Activated CD4-positive, alpha-beta T cell treated with anti-CD3 and anti-CD28 coated beads for 24 hours (primary cell): ENCODE measurements at regions not wholly inside any gene's neighbourhood (a gene's known extent, or its start where the extent isn't known, plus 50 kb on each side); places are given as distances from the start of the nearest gene placed in this dataset.
"Not testable (repeated sequence)": the region's sequence is repeated elsewhere in the genome, so short reads cannot be mapped to it uniquely, and the experiment has no call there.

ENCODE experiments used
- DNase-seq, 2 donors: peaks; one replicate each; pipeline ENCODE4 v3.0.0-alpha.2; 2020; ENCODE audit warnings: low read depth in 2 of 2

DNA sequence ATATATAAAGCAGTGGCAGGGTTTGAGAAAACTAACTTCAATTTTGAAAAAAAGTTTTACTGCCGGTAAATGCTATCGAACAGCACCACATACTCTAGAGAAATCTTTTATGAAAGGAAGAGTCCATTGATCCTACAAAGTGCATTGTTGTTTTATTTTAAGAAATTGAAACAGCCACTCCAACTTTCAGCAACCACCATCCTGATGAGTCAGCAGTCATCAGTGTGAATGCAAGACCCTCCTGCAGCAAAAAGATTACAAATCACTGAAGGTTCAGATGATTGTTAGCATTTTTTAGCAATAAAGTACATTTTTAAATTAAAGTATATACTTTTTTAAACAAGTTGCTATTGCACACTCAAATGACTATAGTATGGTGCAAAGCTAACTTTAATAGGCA is 1017.7 kb upstream of the CRIM1 start:
- DNase-seq, result no peak

DNA sequence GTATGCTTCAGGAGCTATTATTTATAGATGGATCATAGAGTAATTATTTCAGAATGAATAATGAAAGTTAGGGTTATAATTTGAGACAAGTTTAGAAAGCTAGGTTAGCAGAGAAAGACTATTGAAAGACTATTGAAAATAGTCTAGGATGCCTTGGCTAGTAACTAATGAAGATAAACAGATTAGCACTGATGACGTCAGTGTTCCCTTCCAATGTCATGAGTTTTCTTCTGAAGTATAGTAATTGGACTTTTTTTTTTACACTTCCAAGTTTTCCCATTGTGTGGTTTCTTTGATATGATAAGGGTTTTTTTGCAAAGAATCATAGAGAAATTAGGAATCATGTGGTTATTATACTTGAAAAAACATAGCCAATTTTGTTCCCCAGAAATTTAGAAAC is 1041.5 kb upstream of the CRIM1 start:
- no peak for DNase-seq

DNA sequence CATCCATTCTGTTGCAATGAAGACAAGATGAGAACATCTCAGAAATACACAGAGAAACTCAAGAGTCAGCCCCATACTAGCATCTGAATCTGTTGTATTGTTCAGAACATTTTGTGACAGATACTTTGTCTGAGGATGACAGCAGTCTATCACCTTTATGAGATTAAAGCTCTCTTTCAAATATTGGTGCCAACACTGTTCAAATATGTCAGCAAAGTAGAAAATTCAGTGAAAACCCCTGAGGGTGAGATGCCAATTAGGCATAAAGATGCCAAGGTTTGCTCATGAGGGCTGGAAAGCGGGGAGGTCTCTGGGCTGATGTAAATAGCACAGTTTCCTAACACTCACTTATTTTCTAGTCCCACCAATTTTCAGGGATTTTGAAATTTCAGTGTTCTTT is 1054.2 kb upstream of the CRIM1 start:
- no peak for DNase-seq

DNA sequence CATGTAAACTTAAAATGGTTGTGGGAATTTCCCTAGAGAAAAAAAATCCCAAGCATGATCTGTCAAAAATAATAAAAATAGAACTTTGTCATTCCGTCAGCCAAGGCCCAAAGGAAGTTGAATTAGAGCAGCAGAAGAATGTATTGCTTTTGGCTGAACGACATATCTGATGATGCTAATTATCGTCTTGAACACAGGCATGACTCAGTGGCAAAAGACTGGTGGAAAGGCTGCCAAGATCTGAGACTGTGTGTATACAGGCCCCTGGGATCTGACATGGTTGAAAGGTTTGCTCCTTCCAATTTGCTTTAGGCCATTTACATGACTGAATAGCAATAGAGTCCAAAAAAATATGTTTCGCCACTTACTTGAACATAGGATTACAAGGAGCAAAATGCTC is 1057.1 kb upstream of the CRIM1 start:
- DNase-seq, result no peak

DNA sequence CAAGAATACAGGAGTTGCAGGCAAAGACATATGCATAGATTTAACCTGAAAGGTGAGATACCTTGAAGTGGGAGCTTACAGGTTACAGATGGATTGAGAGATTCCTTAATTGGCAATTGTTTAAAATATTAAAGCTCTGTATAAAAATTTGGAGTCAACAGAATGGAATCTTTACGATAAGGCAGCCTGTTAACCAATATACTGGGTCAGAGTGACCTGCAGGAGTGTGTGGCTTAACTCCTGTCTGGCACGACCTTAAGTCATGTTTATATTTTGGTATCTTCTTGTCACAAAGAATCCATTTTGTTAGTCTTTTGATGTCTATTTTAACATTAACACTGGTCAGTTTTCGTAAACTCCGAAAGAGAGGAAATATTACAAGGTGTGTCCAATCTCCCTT is 1058.2 kb upstream of the CRIM1 start:
- DNase-seq, result no peak

DNA sequence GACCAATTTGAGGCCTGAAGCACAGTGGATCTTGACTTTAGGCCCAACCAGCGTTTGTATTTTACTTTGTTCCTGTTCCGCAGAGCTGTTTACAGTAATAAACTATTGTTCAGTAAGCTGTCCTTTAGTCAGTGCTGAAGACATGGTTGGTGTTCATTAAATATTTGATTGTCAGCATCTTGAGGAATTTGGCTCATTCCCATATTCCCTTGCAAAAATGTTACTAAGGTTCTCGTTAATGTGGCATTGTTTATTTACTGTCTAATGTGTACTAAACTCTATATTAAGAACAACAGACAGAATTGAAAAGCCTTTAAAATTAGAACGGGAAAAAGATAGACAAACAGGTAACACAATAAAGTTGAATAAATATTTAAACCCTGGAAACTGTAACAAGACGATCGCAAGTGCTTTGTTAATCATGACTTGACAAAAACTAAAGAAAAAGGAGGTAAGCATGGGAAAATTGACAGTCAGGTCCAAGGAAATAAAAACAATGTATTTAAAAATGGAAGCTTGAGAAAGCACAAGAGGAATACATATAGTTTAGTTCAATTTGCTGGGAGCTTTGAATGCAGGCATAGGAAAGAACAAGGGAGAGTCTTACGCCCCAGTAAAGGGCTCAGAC is 1060.8 kb upstream of the CRIM1 start:
- no peak for DNase-seq

DNA sequence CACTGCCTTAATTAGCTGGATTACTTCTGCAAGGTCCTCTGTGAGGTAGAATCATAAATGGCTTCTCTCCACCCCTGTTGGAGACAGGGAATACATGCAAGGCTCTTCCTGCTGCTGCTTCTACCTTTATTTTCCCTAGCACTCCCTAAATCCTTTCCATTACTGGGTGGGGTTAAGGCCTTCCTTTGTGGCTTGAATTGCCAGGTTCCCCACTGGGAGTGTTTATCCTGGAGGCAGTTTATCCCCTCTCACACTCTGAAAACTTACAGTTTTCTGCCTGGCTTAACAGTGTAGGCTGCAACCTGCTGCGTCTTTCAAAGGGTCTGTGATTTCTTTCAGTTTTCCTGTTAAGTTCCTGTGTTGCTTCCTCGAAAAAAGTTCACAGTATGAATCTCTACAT is 1062.3 kb upstream of the CRIM1 start:
- DNase-seq, result no peak

DNA sequence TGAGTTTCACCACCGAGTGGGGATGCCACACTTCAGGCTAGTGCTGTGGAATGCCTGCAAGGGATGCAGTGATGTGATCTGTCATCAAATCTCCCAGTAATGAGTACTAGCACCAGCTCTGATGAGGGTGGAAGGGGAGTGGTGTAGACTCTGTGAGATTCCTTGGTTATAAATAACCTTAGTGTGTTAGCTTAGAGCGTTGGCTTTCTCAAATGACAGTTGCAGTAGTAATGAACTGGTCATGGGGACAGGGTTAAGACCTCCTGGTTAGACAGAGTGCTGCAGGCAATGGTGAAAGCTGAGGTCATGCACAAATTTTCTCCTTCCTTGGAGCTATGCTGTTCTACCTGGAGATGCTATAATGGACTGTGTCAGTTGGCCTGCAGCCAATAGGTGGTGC is 1063.4 kb upstream of the CRIM1 start:
- DNase-seq, result no peak

DNA sequence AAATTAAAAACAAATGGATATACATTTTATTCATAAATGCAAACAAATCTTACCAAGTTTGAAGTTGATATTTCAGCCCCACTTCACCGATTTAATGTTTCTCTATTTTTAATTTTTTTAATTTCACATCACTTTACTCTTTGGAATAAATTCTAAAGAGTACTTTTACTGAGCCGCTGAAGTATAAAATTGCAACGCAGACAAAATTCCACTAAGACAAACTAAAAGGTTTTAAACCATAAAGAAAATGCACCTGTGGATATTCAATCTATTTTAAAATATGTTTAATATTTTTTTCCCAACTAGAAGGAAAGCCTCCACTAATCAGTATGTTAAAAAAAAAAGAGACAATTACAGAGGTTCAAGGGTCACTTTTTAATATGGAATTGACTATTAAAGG is 1073.9 kb upstream of the CRIM1 start:
- no peak for DNase-seq

DNA sequence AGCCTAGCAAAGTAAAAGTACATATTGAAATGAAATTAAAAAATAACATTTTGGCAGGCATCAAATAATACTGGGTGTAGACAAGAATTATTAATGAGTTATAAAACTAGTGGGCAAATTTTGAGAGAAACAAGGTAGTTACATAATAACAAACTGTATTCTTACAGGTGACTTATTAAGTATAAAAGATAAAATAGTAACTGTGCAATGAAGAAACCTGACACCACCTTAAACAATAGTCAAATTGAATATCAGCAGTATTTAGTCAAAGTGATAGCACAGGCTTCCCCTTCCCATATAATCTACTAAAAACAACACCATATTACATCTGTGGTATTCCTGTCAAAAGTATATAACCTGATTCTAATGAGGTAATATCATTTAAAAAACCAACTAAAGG is 1099.8 kb upstream of the CRIM1 start:
- no peak for DNase-seq

DNA sequence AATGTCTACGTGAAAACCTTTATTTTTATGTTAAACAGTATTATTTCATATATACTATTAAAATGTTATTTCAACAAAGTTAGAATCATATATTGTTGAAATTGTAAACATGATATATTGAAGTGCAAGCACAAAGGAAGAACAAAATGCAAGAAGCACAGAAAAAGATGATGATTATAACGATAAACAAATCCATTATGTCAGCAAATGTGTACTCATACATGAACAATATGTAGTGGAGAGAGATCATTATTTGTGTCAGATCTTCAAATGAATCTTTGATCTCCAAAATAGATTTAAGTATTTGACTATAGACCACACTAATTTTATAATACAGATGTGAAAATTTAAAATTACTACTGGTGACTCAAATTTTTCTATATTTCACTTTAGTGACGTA is 1104.4 kb upstream of the CRIM1 start:
- DNase-seq, result no peak

DNA sequence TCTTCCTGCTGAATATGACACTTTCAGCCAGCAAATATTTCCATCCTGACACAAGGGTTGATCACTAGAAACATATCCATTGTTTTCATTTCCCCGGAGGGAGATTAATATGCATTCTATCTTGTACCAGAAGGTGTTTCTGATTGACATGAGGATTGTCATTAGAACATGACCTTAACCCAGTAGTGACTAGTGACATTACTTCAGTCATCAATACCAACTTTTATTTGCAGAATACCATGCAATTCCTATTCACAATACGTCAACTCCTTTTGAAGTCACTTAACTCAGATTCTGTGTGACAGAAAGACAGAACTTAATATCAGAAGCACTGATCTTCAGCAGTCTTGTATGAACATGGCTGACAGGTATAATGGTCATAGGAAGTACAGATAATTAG is 1108.9 kb upstream of the CRIM1 start:
- DNase-seq, result no peak

DNA sequence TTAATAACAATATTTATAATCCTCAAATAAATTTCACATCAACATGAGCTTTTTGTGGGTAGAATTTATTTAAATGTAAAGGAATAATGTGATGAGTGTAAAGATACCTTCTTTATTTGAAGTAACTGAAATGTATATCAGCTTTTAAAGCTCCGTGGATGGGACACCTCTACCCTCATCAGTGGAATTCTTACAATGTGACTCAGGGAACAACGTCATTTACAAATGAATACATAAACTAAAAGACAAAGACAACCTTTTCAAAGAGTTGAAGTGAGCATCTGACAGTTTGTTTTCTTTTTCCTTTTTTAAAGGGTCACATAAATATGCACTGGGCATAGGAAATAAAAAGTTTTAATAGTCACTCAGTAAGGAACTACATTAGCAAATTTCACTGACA is 1127.0 kb upstream of the CRIM1 start:
- DNase-seq, result no peak

DNA sequence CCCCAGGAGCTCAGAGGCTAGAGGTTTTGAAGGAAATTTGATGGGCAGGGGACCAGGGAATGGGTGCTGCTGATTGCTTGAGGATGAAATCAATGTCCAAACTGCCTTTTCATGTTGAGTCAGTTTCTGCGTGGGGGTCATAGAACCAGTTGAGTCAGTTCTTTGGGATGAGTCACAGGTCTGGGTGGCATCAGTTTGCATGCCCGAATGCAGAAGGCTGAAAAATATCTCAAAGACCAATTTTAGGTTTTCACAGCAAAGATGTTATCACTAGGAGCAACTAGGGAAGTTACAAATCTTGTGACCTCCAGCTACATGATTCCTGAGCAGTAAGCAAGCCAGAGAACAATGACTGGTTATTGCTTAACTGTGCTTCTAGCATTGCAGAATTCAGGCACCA is 1135.1 kb upstream of the CRIM1 start:
- DNase-seq, result no peak

DNA sequence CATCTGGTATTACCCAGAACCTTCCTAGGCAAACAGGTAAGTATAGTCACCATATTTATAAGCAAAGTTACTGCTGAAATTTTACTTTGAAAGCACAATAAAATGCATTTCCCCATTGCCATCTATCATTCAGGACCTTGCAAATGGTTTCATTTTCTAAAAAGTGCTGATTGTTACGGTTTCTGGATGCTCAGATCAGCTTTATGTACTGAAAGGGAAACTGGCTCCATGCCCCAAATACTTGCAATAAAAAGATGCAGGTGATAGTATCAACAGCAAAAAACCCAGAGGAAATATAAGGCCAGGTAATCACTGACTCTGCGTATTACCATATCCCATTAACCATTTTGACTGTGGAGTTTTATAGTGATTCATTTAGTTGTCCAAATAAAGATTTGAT is 1150.7 kb upstream of the CRIM1 start:
- no peak for DNase-seq

DNA sequence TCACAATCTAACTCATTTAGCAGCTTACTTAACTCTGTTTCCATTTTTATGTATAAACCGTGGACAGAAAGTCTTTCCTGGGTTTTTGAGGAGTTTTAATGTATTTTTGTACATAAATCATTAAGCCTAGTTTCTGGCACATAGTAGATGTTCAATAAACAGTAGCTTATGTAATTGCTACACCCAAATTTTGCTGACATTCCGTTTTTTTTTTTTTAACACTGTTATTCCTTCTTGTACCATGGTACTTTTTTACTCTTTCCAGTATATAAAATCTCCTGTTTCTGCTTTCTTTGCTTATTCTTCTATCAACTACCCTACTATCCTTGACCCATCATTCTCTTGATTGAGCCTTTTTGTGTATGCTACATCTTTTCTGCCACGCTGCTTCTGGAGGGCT is 1151.3 kb upstream of the CRIM1 start:
- DNase-seq, result no peak

DNA sequence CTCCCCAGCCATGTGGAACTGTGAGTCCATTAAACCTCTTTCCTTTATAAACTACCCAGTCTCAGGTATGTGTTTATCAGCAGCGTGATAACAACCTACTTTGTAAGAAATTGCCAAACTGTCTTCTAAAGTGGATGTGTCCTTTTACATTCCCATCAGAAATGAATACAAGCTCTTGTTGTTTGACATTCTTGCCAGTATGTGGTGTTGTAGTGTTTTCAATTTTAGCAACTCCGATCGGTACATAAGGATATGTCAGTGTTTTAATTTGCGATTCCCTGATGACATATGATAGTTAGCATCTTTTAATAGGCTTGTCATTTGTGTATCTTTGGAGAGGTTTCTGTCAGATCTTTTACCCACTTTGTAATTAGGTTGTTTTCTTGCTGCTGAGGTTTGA is 1156.3 kb upstream of the CRIM1 start:
- DNase-seq, result no peak

DNA sequence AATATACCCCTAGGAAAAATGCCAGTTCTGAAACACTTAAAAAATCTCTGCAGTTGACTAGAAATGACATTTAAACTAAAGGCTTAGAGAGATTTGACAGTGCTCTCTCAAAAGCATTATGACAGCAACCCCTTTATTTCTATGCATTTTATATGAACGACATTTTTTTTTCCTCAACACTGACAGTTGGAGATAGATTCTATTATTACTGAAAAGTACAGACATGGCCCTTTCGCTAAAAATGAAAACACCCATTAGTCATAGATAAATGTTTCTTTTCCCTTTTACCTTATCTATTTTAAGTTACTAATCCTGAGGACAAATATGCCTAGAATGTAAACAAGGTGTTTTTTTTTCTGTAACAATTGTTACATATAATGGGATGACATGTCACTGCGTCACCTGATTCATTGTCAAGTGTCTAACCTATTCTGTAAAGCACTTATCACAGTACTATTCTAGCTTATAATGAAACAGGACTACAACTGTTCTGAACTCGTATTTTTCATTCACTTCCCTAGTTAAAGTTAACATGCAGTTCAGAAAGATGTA is 1169.6 kb upstream of the CRIM1 start:
- no peak for DNase-seq

DNA sequence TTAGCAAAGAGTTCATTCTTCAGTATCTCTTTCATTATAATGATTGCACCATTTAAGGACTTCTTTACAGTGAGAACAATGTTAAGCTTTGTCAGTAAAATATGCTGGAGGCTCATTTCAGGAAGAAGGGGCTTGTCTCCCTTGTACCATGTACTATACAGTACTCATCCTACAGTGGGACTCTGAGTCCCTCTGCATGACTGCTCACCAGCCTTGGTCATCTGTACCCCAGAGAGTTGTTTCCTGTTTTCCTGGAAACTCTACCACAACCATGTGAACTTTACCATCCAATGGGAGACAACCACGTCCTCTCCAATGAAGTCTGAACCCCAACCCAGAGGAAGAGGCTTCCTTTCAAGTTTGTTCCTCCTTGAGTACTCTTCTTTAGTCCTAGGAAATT is 1171.1 kb upstream of the CRIM1 start:
- DNase-seq, result no peak

DNA sequence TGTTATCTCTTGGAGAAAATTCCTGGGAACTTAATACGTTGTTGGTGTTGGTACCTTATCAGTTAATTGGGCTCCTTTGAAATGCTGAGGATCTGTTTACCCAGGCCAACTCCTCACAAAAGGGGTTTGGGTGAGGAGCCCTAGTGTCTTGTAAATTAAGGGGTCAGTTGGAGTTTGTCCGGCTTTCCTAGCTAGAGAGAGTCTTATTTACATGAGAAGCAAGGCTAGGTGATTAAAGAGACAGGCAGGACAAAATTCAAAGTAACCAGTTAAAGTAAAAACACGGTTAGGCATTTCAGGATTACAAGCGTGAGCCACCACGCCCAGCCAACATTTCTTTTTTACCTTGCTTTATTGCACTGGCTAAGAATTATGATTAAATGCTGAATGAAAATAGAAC is 1178.9 kb upstream of the CRIM1 start:
- DNase-seq, result not testable (repeated sequence)

DNA sequence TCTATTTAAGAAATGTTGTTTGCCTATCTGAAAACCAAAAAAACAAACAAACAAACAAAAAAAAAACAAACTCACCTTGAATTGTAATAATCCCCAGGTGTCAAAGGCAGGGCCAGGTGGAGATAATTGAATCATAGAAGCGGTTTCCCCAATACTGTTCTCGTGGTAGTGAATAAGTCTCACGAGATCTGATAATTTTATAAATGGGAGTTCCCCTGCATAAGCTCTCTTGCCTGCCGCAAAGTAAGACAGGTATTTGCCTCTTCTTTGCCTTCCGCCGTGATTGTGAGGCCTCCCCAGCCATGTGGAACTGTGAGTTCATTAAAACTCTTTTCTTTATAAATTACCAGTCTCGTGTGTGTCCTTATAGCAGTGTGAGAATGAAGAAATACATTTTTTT is 1180.7 kb upstream of the CRIM1 start:
- no peak for DNase-seq

DNA sequence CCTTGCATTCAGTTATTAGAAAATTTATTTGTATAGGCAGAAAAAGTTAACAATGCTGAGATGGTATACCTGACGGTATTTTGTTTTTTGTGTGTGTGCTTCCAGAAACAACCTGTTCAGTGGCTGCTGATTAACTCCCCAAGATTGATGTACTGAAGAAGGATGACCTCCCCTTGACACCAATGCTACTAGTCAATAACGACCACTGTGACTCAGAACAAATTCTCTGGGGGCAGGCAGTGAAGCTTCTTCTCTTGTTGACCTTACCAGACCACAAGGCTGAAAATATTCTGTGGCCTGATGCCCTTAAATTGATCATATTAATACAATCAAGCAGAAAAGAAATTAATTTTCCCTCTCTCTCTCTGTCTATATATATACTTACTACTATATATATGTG is 1182.9 kb upstream of the CRIM1 start:
- no peak for DNase-seq

DNA sequence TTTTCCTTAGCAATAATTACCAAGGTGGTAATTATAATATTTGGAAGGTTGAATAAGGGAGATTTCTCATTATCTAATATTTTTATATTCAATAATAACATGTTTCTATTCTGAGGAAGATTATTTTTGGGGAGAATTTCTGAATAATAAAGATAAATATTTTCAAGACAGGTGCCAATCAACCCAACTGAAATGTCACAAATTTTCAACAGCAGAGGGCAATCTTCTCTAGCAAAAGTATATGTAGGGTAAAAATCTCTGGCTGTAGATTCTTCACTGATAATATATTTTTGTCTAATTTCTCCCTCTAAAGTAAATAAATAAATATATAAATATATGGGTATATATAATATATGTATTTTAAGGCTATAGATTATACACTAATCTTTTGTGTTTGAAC is 1187.2 kb upstream of the CRIM1 start:
- no peak for DNase-seq

DNA sequence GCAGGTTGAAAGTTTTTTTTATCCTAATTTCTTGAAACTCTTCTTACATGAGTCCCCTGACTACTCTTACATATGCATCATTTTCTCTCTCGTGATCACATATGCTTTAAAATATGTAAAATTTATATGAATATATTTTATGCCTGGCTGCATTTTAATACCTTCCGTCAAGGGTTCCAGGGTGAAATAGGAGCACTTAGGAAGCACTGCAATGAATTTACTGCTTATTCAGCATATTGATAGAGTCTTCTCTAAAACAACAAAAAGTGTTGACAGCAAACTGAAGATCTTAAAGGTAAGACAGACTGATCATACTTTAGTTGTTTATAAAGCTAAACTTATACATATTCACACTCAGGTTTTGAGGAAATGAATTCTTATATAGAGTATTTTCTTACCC is 1191.6 kb upstream of the CRIM1 start:
- no peak for DNase-seq
